Activated CD4-positive, CD25-positive, alpha-beta regulatory T cell (primary cell): ENCODE measurements at regions not wholly inside any gene's neighbourhood (a gene's known extent, or its start where the extent isn't known, plus 50 kb on each side); places are given as distances from the start of the nearest gene placed in this dataset.

Source experiments
- DNase-seq, 4 experiments: peaks; one replicate each; lab custom pipeline; 2025; lab: John Stamatoyannopoulos, UW

GRCh38 chr2:58957188-58957840, 716.2 kb upstream of the FANCL start:
- DNase-seq: no peak

GRCh38 chr2:58954880-58955385, 713.8 kb upstream of the FANCL start:
- DNase-seq: no peak

- no peak for DNase-seq
Measured at GRCh38 chr2:58951722-58952121, 710.6 kb upstream of the FANCL start.

- DNase-seq: no peak
Measured at GRCh38 chr2:58950795-58951462, 709.8 kb upstream of the FANCL start.

- DNase-seq: no peak
Measured at GRCh38 chr2:58939388-58939787, 698.3 kb upstream of the FANCL start.

GRCh38 chr2:58938988-58939387, 697.9 kb upstream of the FANCL start:
- no peak for DNase-seq

GRCh38 chr2:58932801-58933200, 691.7 kb upstream of the FANCL start:
- no peak for DNase-seq

GRCh38 chr2:58930537-58930936, 689.4 kb upstream of the FANCL start:
- no peak for DNase-seq

- no peak for DNase-seq
Measured at GRCh38 chr2:58928973-58929372, 687.8 kb upstream of the FANCL start.

GRCh38 chr2:58928391-58928790, 687.3 kb upstream of the FANCL start:
- DNase-seq: no peak

- no peak for DNase-seq
Measured at GRCh38 chr2:58926112-58926511, 685.0 kb upstream of the FANCL start.

- DNase-seq: no peak
Measured at GRCh38 chr2:58925676-58926081, 684.6 kb upstream of the FANCL start.

- DNase-seq: no peak
Measured at GRCh38 chr2:58923869-58924268, 682.7 kb upstream of the FANCL start.

- DNase-seq: no peak
Measured at GRCh38 chr2:58922245-58922644, 681.1 kb upstream of the FANCL start.

- DNase-seq: no peak
Measured at GRCh38 chr2:58921676-58922075, 680.6 kb upstream of the FANCL start.

- DNase-seq: no peak
Measured at GRCh38 chr2:58920001-58920400, 678.9 kb upstream of the FANCL start.

GRCh38 chr2:58919316-58919715, 678.2 kb upstream of the FANCL start:
- DNase-seq: no peak

- DNase-seq: no peak
Measured at GRCh38 chr2:58918141-58918540, 677.0 kb upstream of the FANCL start.

GRCh38 chr2:58917596-58917995, 676.5 kb upstream of the FANCL start:
- DNase-seq: no peak

GRCh38 chr2:58916063-58916462, 674.9 kb upstream of the FANCL start:
- no peak for DNase-seq

- no peak for DNase-seq
Measured at GRCh38 chr2:58914733-58915505, 673.8 kb upstream of the FANCL start.

GRCh38 chr2:58913082-58913726, 672.1 kb upstream of the FANCL start:
- no peak for DNase-seq
